ENCODE measurements at regions not wholly inside any gene's neighbourhood (a gene's known extent, or its start where the extent isn't known, plus 50 kb on each side); places are given as distances from the start of the nearest gene placed in this dataset.

GRCh38 chr1:61597601-61598000 is 127.3 kb downstream of the TM2D1 start:
- no peak for DNase-seq (ENCODE audit: extremely low spot score in 2 of 2)
- H3K4me1 ChIP-seq: peaks cover 5% of the 10 kb centered on the region
- no peaks in the 10 kb centered on the region for H3K36me3 ChIP-seq
- H3K27ac ChIP-seq: no peak overlapping the region
- no peaks in the 10 kb centered on the region for H3K9me3 ChIP-seq
- intact Hi-C loops (cut with DNase I): no loop called here
- H3K4me3 ChIP-seq: no peak overlapping the region
- no peaks in the 10 kb centered on the region for H3K27me3 ChIP-seq
- no peak for TF ChIP-seq POLR2A (IDR thresholded peaks at IDR 0.05)
- no peak for TF ChIP-seq POLR2AphosphoS5 (IDR thresholded peaks at IDR 0.05; ENCODE audit: insufficient read depth in 1 of 2, low read depth in 1 of 2)
- TF ChIP-seq, protein P1, sequence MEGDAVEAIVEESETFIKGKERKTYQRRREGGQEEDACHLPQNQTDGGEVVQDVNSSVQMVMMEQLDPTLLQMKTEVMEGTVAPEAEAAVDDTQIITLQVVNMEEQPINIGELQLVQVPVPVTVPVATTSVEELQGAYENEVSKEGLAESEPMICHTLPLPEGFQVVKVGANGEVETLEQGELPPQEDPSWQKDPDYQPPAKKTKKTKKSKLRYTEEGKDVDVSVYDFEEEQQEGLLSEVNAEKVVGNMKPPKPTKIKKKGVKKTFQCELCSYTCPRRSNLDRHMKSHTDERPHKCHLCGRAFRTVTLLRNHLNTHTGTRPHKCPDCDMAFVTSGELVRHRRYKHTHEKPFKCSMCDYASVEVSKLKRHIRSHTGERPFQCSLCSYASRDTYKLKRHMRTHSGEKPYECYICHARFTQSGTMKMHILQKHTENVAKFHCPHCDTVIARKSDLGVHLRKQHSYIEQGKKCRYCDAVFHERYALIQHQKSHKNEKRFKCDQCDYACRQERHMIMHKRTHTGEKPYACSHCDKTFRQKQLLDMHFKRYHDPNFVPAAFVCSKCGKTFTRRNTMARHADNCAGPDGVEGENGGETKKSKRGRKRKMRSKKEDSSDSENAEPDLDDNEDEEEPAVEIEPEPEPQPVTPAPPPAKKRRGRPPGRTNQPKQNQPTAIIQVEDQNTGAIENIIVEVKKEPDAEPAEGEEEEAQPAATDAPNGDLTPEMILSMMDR (IDR thresholded peaks at IDR 0.05): no peak

DNA sequence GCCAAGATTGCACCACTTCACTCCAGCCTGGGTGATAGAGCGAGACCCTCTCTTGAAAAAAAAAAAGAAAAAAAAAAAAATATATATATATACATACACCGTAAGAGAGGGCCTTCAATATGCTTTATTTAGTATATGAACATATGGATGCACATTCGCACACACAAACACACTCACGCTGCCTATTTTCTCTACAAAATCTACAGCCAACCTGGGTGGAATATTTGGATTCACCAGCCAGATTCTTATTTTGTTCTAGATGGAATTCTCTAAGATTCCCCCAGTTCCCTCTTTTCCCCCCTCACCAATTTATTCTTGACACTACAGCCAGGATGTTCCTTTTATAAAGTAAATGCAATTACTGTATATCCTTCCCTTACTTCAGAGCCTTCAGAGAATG is 131.6 kb downstream of the TM2D1 start:
- DNase-seq (ENCODE audit: extremely low spot score in 2 of 2): no peak
- H3K4me1 ChIP-seq: peaks cover 5% of the 10 kb centered on the region
- intact Hi-C loops (cut with DNase I): no loop called here

GRCh38 chr1:61591351-61591750 is 133.6 kb downstream of the TM2D1 start:
- no peak for DNase-seq (ENCODE audit: extremely low spot score in 2 of 2)
- TF ChIP-seq POLR2AphosphoS5 (IDR thresholded peaks at IDR 0.05; ENCODE audit: insufficient read depth in 1 of 2, low read depth in 1 of 2) (no peak), POLR2A (IDR thresholded peaks at IDR 0.05) (no peak)
- TF ChIP-seq, protein P1 (IDR thresholded peaks at IDR 0.05): no peak
- Histone ChIP-seq H3K36me3 (no peaks in the 10 kb centered on the region), H3K9me3 (no peaks in the 10 kb centered on the region), H3K27me3 (no peaks in the 10 kb centered on the region), H3K27ac (no peak overlapping the region), H3K4me3 (no peak overlapping the region), H3K4me1 (peaks cover 5% of the 10 kb centered on the region)
- intact Hi-C loops (cut with DNase I): no loop called here

More for the DNA sequence above, 131.6 kb downstream of the TM2D1 start:
- H3K4me3 ChIP-seq: no peak overlapping the region
- H3K36me3 ChIP-seq: no peaks in the 10 kb centered on the region
- TF ChIP-seq POLR2A (IDR thresholded peaks at IDR 0.05) (no peak), POLR2AphosphoS5 (IDR thresholded peaks at IDR 0.05; ENCODE audit: insufficient read depth in 1 of 2, low read depth in 1 of 2) (no peak)
- TF ChIP-seq, protein P1 (IDR thresholded peaks at IDR 0.05): no peak
- no peaks in the 10 kb centered on the region for H3K9me3 ChIP-seq
- no peak overlapping the region for H3K27ac ChIP-seq
- no peaks in the 10 kb centered on the region for H3K27me3 ChIP-seq

DNA sequence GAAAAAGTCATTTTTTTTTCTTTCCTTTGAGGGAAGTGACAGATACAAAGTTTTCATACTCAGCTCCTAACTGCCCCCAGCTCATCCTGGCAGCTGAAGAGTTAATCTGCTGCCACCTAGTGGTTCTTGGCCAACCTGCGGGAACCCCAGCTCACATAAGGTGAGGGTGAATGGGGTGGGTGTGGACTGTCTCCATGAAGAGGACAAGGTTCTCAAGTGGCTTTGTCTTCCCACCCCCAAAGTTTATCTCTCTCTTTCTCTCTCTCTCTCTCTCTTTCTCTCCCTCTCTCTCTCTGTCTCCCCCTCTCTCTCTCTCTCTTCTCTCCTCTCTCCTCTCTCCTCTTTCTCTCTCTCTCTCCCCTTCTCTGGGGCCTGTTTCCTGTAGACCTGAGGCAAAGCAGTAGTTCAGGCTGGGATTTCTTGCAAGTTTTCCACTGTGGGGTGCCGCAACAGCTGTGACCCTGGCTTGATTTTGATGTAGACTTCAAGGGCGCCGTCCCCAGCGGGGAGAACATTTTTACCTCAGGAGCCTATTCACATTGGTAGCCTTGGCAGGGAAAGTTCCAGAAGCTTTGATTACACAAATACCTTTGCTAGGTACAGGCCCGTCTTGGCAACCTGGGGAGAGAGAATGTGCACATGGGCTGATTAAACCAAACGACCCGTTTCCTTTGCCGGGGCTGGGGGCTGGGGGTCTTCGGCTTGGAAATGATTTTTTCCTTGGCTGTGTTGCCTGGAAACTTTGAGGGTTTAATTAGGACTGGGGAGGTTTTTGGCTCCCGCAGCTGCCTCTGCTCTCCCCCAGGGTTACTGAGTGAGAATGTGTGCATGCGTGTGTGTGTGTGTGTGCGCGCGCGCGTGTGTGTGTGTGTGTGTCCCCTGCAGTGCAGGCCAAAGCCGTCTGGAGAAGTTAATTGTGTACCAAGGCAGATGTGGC is 135.9 kb downstream of the TM2D1 start:
- H3K4me1 ChIP-seq: peaks cover 5% of the 10 kb centered on the region
- H3K9me3 ChIP-seq: no peaks in the 10 kb centered on the region
- TF ChIP-seq, protein P1 (IDR thresholded peaks at IDR 0.05): peak in 2 of 3 experiments; percentile 42 to 48
- no peak for TF ChIP-seq POLR2AphosphoS5 (IDR thresholded peaks at IDR 0.05; ENCODE audit: insufficient read depth in 1 of 2, low read depth in 1 of 2)
- intact Hi-C loops (cut with DNase I): no loop called here
- DNase-seq (ENCODE audit: extremely low spot score in 2 of 2): no peak
- H3K27ac ChIP-seq: no peak overlapping the region
- H3K4me3 ChIP-seq: no peak overlapping the region
- no peaks in the 10 kb centered on the region for H3K36me3 ChIP-seq
- H3K27me3 ChIP-seq: no peaks in the 10 kb centered on the region

DNA sequence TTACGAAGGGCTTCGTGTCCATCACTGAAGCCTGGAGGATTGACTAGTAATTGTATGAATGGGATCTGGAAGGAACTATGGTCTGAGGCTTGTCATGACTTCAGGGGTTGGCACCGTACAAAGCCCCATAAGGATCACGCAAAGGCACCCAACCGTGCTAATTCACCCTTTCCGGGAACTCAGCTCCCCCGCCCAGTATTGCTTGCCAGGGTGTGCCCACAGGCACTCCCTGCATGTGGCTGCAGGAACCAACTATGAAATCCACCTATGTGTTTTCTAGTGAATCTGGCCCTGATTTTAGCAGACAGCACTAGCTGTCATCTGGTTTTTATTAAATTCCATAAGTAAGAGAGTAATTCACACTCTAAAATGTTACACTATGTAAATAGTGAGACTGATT is 139.2 kb downstream of the TM2D1 start:
- intact Hi-C loops (cut with DNase I): no loop called here
- H3K27ac ChIP-seq: no peak overlapping the region
- no peak for TF ChIP-seq POLR2A (IDR thresholded peaks at IDR 0.05)
- TF ChIP-seq POLR2AphosphoS5 (IDR thresholded peaks at IDR 0.05; ENCODE audit: insufficient read depth in 1 of 2, low read depth in 1 of 2): no peak
- TF ChIP-seq, protein P1 (IDR thresholded peaks at IDR 0.05): no peak
- no peaks in the 10 kb centered on the region for H3K4me1 ChIP-seq
- H3K4me3 ChIP-seq: no peak overlapping the region
- no peak for DNase-seq (ENCODE audit: extremely low spot score in 2 of 2)
- no peaks in the 10 kb centered on the region for H3K27me3 ChIP-seq
- no peaks in the 10 kb centered on the region for H3K36me3 ChIP-seq
- no peaks in the 10 kb centered on the region for H3K9me3 ChIP-seq
